K562 (cell line): ENCODE measurements at regions not wholly inside any gene's neighbourhood (a gene's known extent, or its start where the extent isn't known, plus 50 kb on each side); places are given as distances from the start of the nearest gene placed in this dataset.

Experiments
- MAFK ChIP-seq: IDR thresholded peaks from 2 replicates; pipeline ENCODE4 v1.6.1; 2011; ENCODE audit warnings: low read length, improper control_type of control experiment
- TF ChIP-seq, protein P1 (sequence below): fragments of 200-600 bp; sonication (generic); IDR thresholded peaks from one replicate; pipeline ENCODE4 v1.6.1; 2012; ENCODE audit warnings: mild to moderate bottlenecking, low read depth, low read length, inconsistent platforms

DNA sequence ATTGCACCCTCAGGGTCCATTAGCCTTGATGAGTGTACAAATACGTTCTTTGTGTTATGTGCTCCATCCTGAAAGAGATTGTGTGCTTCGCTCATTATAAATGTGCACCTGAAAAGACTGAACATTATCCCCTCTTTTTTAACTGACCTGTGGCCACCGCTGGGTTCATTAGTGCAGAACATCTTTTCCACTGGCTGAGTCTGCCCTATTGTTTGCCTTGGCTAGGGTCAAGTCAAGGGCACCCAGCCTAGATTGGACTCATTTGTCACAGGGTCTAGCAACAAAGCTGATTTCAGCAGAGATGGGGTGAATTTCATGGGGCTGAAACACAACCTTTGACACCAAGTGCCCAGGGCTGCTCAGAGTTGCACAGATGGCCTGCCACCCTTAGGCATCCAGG, 764.1 kb upstream of the ARRDC3 start (continued):
- TF ChIP-seq, protein P1, sequence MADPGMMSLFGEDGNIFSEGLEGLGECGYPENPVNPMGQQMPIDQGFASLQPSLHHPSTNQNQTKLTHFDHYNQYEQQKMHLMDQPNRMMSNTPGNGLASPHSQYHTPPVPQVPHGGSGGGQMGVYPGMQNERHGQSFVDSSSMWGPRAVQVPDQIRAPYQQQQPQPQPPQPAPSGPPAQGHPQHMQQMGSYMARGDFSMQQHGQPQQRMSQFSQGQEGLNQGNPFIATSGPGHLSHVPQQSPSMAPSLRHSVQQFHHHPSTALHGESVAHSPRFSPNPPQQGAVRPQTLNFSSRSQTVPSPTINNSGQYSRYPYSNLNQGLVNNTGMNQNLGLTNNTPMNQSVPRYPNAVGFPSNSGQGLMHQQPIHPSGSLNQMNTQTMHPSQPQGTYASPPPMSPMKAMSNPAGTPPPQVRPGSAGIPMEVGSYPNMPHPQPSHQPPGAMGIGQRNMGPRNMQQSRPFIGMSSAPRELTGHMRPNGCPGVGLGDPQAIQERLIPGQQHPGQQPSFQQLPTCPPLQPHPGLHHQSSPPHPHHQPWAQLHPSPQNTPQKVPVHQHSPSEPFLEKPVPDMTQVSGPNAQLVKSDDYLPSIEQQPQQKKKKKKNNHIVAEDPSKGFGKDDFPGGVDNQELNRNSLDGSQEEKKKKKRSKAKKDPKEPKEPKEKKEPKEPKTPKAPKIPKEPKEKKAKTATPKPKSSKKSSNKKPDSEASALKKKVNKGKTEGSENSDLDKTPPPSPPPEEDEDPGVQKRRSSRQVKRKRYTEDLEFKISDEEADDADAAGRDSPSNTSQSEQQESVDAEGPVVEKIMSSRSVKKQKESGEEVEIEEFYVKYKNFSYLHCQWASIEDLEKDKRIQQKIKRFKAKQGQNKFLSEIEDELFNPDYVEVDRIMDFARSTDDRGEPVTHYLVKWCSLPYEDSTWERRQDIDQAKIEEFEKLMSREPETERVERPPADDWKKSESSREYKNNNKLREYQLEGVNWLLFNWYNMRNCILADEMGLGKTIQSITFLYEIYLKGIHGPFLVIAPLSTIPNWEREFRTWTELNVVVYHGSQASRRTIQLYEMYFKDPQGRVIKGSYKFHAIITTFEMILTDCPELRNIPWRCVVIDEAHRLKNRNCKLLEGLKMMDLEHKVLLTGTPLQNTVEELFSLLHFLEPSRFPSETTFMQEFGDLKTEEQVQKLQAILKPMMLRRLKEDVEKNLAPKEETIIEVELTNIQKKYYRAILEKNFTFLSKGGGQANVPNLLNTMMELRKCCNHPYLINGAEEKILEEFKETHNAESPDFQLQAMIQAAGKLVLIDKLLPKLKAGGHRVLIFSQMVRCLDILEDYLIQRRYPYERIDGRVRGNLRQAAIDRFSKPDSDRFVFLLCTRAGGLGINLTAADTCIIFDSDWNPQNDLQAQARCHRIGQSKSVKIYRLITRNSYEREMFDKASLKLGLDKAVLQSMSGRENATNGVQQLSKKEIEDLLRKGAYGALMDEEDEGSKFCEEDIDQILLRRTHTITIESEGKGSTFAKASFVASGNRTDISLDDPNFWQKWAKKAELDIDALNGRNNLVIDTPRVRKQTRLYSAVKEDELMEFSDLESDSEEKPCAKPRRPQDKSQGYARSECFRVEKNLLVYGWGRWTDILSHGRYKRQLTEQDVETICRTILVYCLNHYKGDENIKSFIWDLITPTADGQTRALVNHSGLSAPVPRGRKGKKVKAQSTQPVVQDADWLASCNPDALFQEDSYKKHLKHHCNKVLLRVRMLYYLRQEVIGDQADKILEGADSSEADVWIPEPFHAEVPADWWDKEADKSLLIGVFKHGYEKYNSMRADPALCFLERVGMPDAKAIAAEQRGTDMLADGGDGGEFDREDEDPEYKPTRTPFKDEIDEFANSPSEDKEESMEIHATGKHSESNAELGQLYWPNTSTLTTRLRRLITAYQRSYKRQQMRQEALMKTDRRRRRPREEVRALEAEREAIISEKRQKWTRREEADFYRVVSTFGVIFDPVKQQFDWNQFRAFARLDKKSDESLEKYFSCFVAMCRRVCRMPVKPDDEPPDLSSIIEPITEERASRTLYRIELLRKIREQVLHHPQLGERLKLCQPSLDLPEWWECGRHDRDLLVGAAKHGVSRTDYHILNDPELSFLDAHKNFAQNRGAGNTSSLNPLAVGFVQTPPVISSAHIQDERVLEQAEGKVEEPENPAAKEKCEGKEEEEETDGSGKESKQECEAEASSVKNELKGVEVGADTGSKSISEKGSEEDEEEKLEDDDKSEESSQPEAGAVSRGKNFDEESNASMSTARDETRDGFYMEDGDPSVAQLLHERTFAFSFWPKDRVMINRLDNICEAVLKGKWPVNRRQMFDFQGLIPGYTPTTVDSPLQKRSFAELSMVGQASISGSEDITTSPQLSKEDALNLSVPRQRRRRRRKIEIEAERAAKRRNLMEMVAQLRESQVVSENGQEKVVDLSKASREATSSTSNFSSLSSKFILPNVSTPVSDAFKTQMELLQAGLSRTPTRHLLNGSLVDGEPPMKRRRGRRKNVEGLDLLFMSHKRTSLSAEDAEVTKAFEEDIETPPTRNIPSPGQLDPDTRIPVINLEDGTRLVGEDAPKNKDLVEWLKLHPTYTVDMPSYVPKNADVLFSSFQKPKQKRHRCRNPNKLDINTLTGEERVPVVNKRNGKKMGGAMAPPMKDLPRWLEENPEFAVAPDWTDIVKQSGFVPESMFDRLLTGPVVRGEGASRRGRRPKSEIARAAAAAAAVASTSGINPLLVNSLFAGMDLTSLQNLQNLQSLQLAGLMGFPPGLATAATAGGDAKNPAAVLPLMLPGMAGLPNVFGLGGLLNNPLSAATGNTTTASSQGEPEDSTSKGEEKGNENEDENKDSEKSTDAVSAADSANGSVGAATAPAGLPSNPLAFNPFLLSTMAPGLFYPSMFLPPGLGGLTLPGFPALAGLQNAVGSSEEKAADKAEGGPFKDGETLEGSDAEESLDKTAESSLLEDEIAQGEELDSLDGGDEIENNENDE, result no peak
- TF ChIP-seq MAFK, result no peak
